Umbilical cord (tissue), 1 donor: ENCODE measurements at regions not wholly inside any gene's neighbourhood (a gene's known extent, or its start where the extent isn't known, plus 50 kb on each side); places are given as distances from the start of the nearest gene placed in this dataset.

Experiments
- DNase-seq: peaks from one replicate; pipeline ENCODE4 v3.0.0-alpha.2; 2015; ENCODE audit warnings: low spot score

GRCh38 chr14:65352964-65353530 lies 59.5 kb upstream of the FUT8 start:
- DNase-seq, result no peak

GRCh38 chr14:65354131-65354530 lies 58.4 kb upstream of the FUT8 start:
- DNase-seq, result no peak

GRCh38 chr14:65354715-65355114 lies 57.8 kb upstream of the FUT8 start:
- DNase-seq, result no peak

GRCh38 chr14:65356327-65356836 lies 56.1 kb upstream of the FUT8 start:
- no peak for DNase-seq

- no peak for DNase-seq
Observed at GRCh38 chr14:65357113-65357512, 55.4 kb upstream of the FUT8 start.

- DNase-seq, result no peak
Observed at GRCh38 chr14:65357689-65358088, 54.8 kb upstream of the FUT8 start.

- DNase-seq, result no peak
Observed at GRCh38 chr14:65359503-65359902, 53.0 kb upstream of the FUT8 start.

GRCh38 chr14:65360144-65360784 lies 52.3 kb upstream of the FUT8 start:
- DNase-seq, result no peak

- DNase-seq, result peak; percentile 41
Observed at GRCh38 chr14:65361920-65362319, 50.6 kb upstream of the FUT8 start.
